ENCODE measurements at regions not wholly inside any gene's neighbourhood (a gene's known extent, or its start where the extent isn't known, plus 50 kb on each side); places are given as distances from the start of the nearest gene placed in this dataset.

DNA sequence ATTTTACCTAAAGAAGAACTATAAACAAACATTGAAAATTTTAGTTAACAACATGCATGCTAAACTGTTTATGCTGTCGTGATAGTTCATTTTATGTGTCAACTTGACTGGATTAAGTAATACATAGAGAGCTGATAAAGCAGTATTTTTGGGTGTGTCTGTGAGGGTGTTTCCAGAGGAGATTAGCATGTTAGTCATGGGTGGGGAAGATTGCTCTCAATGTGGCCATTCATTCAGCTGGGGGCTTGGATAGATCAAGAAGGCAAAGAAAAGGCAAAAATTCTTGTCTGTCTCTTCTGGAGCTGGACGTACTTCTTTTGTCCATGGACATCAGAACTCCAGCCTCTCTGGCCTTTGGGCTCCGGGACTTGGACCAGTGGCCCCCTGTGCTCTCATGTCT is 172.9 kb upstream of the SEMA3E start:
- TF ChIP-seq, protein P1, sequence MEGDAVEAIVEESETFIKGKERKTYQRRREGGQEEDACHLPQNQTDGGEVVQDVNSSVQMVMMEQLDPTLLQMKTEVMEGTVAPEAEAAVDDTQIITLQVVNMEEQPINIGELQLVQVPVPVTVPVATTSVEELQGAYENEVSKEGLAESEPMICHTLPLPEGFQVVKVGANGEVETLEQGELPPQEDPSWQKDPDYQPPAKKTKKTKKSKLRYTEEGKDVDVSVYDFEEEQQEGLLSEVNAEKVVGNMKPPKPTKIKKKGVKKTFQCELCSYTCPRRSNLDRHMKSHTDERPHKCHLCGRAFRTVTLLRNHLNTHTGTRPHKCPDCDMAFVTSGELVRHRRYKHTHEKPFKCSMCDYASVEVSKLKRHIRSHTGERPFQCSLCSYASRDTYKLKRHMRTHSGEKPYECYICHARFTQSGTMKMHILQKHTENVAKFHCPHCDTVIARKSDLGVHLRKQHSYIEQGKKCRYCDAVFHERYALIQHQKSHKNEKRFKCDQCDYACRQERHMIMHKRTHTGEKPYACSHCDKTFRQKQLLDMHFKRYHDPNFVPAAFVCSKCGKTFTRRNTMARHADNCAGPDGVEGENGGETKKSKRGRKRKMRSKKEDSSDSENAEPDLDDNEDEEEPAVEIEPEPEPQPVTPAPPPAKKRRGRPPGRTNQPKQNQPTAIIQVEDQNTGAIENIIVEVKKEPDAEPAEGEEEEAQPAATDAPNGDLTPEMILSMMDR (IDR thresholded peaks at IDR 0.05; ENCODE audit: low read length): no peak
- TF ChIP-seq EZH2phosphoT487 (IDR thresholded peaks at IDR 0.05; ENCODE audit: low read length): no peak

Measured in MM.1S (cell line).